ENCODE measurements at regions not wholly inside any gene's neighbourhood (a gene's known extent, or its start where the extent isn't known, plus 50 kb on each side); places are given as distances from the start of the nearest gene placed in this dataset.

DNA sequence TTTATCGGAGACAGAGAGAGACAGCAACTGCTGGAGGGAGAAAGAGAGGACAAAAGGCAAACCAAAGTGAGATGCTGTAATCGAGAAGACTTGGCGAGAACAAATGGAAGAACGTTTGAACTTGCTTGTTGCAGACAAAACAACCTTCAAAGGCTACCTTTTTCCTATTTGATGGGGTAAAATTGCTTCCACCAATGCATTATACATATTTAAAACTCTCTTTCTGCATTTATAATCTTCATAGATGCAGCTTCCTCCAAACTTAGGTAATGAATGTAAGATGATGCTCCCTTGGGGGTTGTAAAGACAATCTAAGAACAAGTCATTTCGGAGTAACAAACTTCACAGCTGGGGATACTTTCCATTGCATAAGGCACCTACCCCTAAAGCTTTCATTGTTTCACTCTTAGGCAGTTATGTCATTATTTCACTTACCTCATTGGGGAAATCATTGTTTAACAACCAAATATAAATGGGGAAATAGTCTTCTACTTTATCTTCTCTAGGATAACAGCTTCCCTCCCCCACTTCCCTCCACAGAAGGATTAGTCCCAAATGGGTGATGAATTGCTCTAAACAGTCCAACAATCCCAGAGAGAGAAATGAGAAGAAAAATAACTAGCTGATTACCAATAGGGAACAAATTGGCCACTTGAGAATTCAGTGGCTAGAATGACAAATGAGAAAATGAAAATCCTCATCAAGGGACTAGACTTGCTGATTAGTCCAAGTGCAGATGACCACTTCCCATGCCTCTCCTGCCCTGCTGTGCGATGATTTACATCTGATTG is 269.8 kb upstream of the ADAMTS9 start:
- TF ChIP-seq POLR2A (IDR thresholded peaks at IDR 0.05; ENCODE audit: low read length): no peak
- TF ChIP-seq GATA1 (IDR thresholded peaks at IDR 0.05; ENCODE audit: low read depth, low read length): no peak
